ENCODE measurements at regions not wholly inside any gene's neighbourhood (a gene's known extent, or its start where the extent isn't known, plus 50 kb on each side); places are given as distances from the start of the nearest gene placed in this dataset.

DNA sequence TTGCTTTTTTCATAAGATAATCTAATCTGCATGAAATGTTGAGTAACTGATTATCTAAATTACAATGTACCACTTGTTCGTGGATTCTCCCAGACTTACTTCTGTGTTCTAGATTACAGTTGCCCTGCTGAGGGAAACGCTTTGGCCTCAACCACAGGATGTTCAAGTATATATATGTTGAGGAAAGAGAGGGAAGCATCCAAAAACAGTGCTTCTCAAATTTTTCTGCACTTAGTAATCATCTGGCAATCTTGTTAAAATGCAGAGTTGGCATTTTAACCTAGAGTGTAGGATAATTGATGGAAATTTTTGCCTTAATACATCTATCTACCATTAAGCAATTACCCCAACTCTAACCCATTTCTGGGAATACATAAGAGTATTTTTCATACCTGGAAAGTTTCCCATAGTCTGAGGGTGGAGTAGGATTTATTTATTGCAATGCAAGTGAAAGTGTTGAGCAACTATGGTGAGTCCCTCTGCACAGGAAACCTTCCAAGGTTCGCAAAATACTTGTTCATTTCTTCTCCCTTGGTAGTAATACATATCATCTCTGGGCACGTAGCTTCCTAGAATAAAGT, 59.6 kb upstream of the C1GALT1 start:
- no peak for DNase-seq

GRCh38 chr7:7125963-7126362, 56.4 kb upstream of the C1GALT1 start:
- DNase-seq: no peak

DNA sequence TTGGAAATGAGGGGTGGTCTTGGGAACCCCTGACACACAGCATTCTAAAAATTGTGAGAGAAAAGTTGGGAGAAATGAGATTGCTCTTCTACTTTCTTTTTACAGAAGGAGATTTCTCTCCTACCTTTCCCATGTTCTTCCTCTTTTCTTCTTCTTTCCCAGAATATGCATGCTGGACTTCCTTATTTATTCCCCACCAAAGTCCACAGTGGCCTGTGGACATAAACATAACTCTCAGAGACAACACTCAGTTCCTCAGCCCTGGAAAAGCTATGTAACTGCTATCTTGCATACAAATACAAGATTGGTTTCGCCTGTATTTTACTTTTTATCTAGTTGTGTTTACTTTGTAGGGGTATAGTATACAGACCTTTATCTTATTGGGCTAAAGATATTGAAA, 54.6 kb upstream of the C1GALT1 start:
- no peak for DNase-seq

GRCh38 chr7:7129381-7129780, 53.0 kb upstream of the C1GALT1 start:
- DNase-seq: no peak

- no peak for DNase-seq
Observed at GRCh38 chr7:7131273-7131672, 51.1 kb upstream of the C1GALT1 start.
